H9 (cell line): ENCODE measurements at regions not wholly inside any gene's neighbourhood (a gene's known extent, or its start where the extent isn't known, plus 50 kb on each side); places are given as distances from the start of the nearest gene placed in this dataset.

Experiments
- DNase-seq: peaks from one replicate; pipeline ENCODE4 v3.0.0-alpha.2; 2017
- H2AFZ ChIP-seq: one replicate; pipeline ENCODE4 v1.6.1; 2013; ENCODE audit warnings: mild to moderate bottlenecking, low read length, control low read depth, moderate library complexity
- H2AK5ac ChIP-seq: 2 replicates; pipeline ENCODE4 v1.6.1; 2013; ENCODE audit warnings: low read length, control low read depth, mixed read lengths; ENCODE audit not compliant: insufficient read length
- H2BK120ac ChIP-seq: one replicate; pipeline ENCODE4 v1.6.1; 2013; ENCODE audit warnings: low read depth, mild to moderate bottlenecking, low read length, control low read depth, inconsistent platforms; ENCODE audit not compliant: poor library complexity, severe bottlenecking
- H2BK12ac ChIP-seq: 2 replicates; pipeline ENCODE4 v1.6.1; 2013; ENCODE audit warnings: low read length, control low read depth, mixed read lengths, low read depth; ENCODE audit not compliant: insufficient read length
- H2BK15ac ChIP-seq: 2 replicates; pipeline ENCODE4 v1.6.1; 2013; ENCODE audit warnings: low read depth, low read length, control low read depth
- H2BK20ac ChIP-seq: one replicate; pipeline ENCODE4 v1.6.1; 2013; ENCODE audit warnings: low read depth, mild to moderate bottlenecking, low read length, control low read depth, inconsistent platforms; ENCODE audit not compliant: poor library complexity, severe bottlenecking
- H2BK5ac ChIP-seq: 2 replicates; pipeline ENCODE4 v1.6.1; 2013; ENCODE audit warnings: low read length, control low read depth, mixed read lengths; ENCODE audit not compliant: insufficient read length
- H3K14ac ChIP-seq: 2 replicates; pipeline ENCODE4 v1.6.1; 2013; ENCODE audit warnings: low read length, control low read depth; ENCODE audit not compliant: insufficient read depth
- H3K18ac ChIP-seq: 2 replicates; pipeline ENCODE4 v1.6.1; 2013; ENCODE audit warnings: low read depth, mild to moderate bottlenecking, mixed read lengths, low read length, control low read depth; ENCODE audit not compliant: insufficient read length
- H3K23ac ChIP-seq: 2 replicates; pipeline ENCODE4 v1.6.1; 2013; ENCODE audit warnings: low read length, control low read depth, mixed read lengths, low read depth; ENCODE audit not compliant: insufficient read length
- H3K23me2 ChIP-seq: 2 replicates; pipeline ENCODE4 v1.6.1; 2013; ENCODE audit warnings: low read depth, mild to moderate bottlenecking, mixed read lengths, low read length, control low read depth; ENCODE audit not compliant: insufficient read length, poor library complexity, severe bottlenecking
- H3K27ac ChIP-seq: 2 replicates; pipeline ENCODE4 v1.5.1; 2013; ENCODE audit warnings: low read length, control low read depth, mixed read lengths, low read depth; ENCODE audit not compliant: insufficient read length
- H3K27me3 ChIP-seq: 2 replicates; pipeline ENCODE4 v1.6.1; 2013; ENCODE audit warnings: low read length, control low read depth, inconsistent platforms; ENCODE audit not compliant: insufficient read depth
- H3K4ac ChIP-seq: 2 replicates; pipeline ENCODE4 v1.6.1; 2013; ENCODE audit warnings: low read depth, mild to moderate bottlenecking, control low read depth, inconsistent platforms, low read length, moderate library complexity
- H3K4me1 ChIP-seq: 2 replicates; pipeline ENCODE4 v1.6.1; 2013; ENCODE audit warnings: low read length, control low read depth, inconsistent platforms; ENCODE audit not compliant: insufficient read depth
- H3K4me2 ChIP-seq: 2 replicates; pipeline ENCODE4 v1.6.1; 2013; ENCODE audit warnings: low read length, control low read depth, mixed read lengths; ENCODE audit not compliant: insufficient read length, insufficient read depth
- H3K56ac ChIP-seq: 2 replicates; pipeline ENCODE4 v1.6.1; 2013; ENCODE audit warnings: low read depth, mild to moderate bottlenecking, mixed read lengths, low read length, control low read depth; ENCODE audit not compliant: insufficient read length
- H3K79me1 ChIP-seq: 2 replicates; pipeline ENCODE4 v1.6.1; 2013; ENCODE audit warnings: low read depth, mild to moderate bottlenecking, moderate library complexity, low read length, control low read depth, inconsistent platforms; ENCODE audit not compliant: insufficient read depth, poor library complexity, severe bottlenecking
- H3K79me2 ChIP-seq: 2 replicates; pipeline ENCODE4 v1.6.1; 2013; ENCODE audit warnings: low read length, control low read depth, inconsistent platforms; ENCODE audit not compliant: insufficient read depth
- H3K9ac ChIP-seq: 2 replicates; pipeline ENCODE4 v1.6.1; 2013; ENCODE audit warnings: low read length, control low read depth, mixed read lengths; ENCODE audit not compliant: insufficient read length; ENCODE audit errors: extremely low read depth
- H3K9me3 ChIP-seq: one replicate; pipeline ENCODE4 v1.6.1; 2013; ENCODE audit warnings: low read depth, low read length, inconsistent platforms; ENCODE audit not compliant: control insufficient read depth
- H3T11ph ChIP-seq: one replicate; pipeline ENCODE4 v1.6.1; 2013; ENCODE audit warnings: mild to moderate bottlenecking, low read length, control low read depth, inconsistent platforms
- H4K20me1 ChIP-seq: one replicate; pipeline ENCODE4 v1.6.1; 2013; ENCODE audit not compliant: control insufficient read depth, insufficient read length, insufficient read depth
- H4K5ac ChIP-seq: 2 replicates; pipeline ENCODE4 v1.6.1; 2013; ENCODE audit warnings: low read depth, mild to moderate bottlenecking, mixed read lengths, low read length, control low read depth; ENCODE audit not compliant: insufficient read length
- H4K8ac ChIP-seq: replicated peaks from 2 replicates; pipeline ENCODE4 v1.6.1; 2013; ENCODE audit warnings: low read length, control low read depth, mixed read lengths, low read depth; ENCODE audit not compliant: insufficient read length
- H4K91ac ChIP-seq: 2 replicates; pipeline ENCODE4 v1.6.1; 2013; ENCODE audit warnings: low read depth, mild to moderate bottlenecking, moderate library complexity, mixed read lengths, low read length, control low read depth; ENCODE audit not compliant: insufficient read length
- H3K27ac Mint-ChIP-seq, 3 experiments: 2 replicates in 2 of 3; 3 replicates in 1 of 3; pipeline ENCODE4 v1.8.0; 2020 to 2021; ENCODE audit warnings: mixed read lengths in 3 of 3, mild to moderate bottlenecking in 1 of 3, moderate library complexity in 1 of 3
- H3K27me3 Mint-ChIP-seq: 2 replicates; pipeline ENCODE4 v1.8.0; 2021; ENCODE audit warnings: low read depth, mild to moderate bottlenecking, moderate library complexity, mixed read lengths
- H3K36me3 Mint-ChIP-seq, 3 experiments: 2 replicates in 2 of 3; 3 replicates in 1 of 3; pipeline ENCODE4 v1.8.0; 2020 to 2021; ENCODE audit warnings: low read depth in 3 of 3, mixed read lengths in 3 of 3; ENCODE audit not compliant: insufficient read depth in 1 of 3
- H3K4me1 Mint-ChIP-seq, 2 experiments: 2 replicates each; pipeline ENCODE4 v1.8.0; 2020; ENCODE audit warnings: mixed read lengths in 2 of 2
- H3K4me3 Mint-ChIP-seq, 2 experiments: 2 replicates in 1 of 2; 3 replicates in 1 of 2; pipeline ENCODE4 v1.8.0; 2020 to 2021; ENCODE audit warnings: mild to moderate bottlenecking in 2 of 2, mixed read lengths in 2 of 2, moderate library complexity in 1 of 2
- H3K9me3 Mint-ChIP-seq, 2 experiments: 2 replicates in 1 of 2; 3 replicates in 1 of 2; pipeline ENCODE4 v1.8.0; 2020; ENCODE audit warnings: mild to moderate bottlenecking in 2 of 2, mixed read lengths in 2 of 2, moderate library complexity in 1 of 2
- CTCF ChIP-seq: fragments of 200-600 bp; sonication (generic); conservative IDR thresholded peaks from 3 replicates; pipeline ENCODE4 v1.8.0; 2021; ENCODE audit warnings: antibody characterized with exemption, mild to moderate bottlenecking
- WGBS: extraction: QIAGEN DNeasy Blood & Tissue Kit; methylation state at CpG from one replicate; pipeline ENCODE4 v1.1.7; 2013; ENCODE audit warnings: missing lambda C conversion rate, low lambda C conversion rate, mixed read lengths; ENCODE audit not compliant: insufficient read length; ENCODE audit errors: extremely low coverage; 5-methylcytosine and 5-hydroxymethylcytosine counted together

DNA sequence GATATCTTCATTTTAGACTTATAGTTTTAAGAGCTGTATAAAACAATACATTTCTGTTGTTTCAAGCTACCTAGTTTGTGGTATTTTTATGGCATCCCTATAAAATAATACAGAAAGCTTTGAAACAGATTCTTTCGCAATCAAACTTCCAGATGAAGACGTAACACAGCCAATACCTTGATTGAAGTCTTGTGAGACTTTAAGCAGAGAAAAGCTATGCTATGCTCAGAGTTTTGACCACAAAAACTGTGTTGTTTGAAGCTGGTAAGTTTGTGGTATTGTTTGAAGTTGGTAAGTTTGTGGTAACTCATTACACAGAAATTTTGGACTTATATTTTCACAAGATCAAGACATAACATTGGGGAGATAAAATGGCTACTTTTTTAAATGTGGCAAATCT lies 201.8 kb upstream of the UGT8 start:
- no peaks in the 10 kb centered on the region for H3K27me3 ChIP-seq
- H3K9ac ChIP-seq = no peak overlapping the region
- DNase-seq = no peak
- no peak overlapping the region for H2BK5ac ChIP-seq
- no peak overlapping the region for H3K23ac ChIP-seq
- no peaks in the 10 kb centered on the region for H3K9me3 ChIP-seq
- H4K8ac ChIP-seq = no peak overlapping the region
- H3K4me1 ChIP-seq = peaks cover 6% of the 10 kb centered on the region; the same call in 1 of the 2 replicates
- no peak overlapping the region for H3K14ac ChIP-seq
- H3K56ac ChIP-seq = no peak overlapping the region
- no peak overlapping the region for H3K27ac ChIP-seq
- H4K91ac ChIP-seq = no peak overlapping the region
- H3K36me3 Mint-ChIP-seq = no peaks in the 10 kb centered on the region; a peak in 2 of 7 replicates
- TF ChIP-seq CTCF = no peak
- no peaks in the 10 kb centered on the region for H3K79me1 ChIP-seq
- H3K9me3 Mint-ChIP-seq = no peaks in the 10 kb centered on the region
- no peak overlapping the region for H2BK12ac ChIP-seq
- no peaks in the 10 kb centered on the region for H3K79me2 ChIP-seq
- WGBS = no CpG with 5 or more reads among the region's 2 CpGs
- no peak overlapping the region for H4K5ac ChIP-seq
- H2AFZ ChIP-seq = no peak overlapping the region
- H3K4ac ChIP-seq = no peak overlapping the region
- H3K4me3 Mint-ChIP-seq = no peak overlapping the region
- H3K4me2 ChIP-seq = no peak overlapping the region
- no peak overlapping the region for H2BK15ac ChIP-seq
- no peak overlapping the region for H2AK5ac ChIP-seq
- H3K18ac ChIP-seq = no peak overlapping the region
- peaks cover 24 to 27% of the 10 kb centered on the region in 2 experiments for H3K4me1 Mint-ChIP-seq
- H3T11ph ChIP-seq = no peak overlapping the region
- H3K27me3 Mint-ChIP-seq = peaks cover 2% of the 10 kb centered on the region; the same call in 1 of the 2 replicates
- no peak overlapping the region for H2BK120ac ChIP-seq
- H3K27ac Mint-ChIP-seq = no peak overlapping the region
- no peaks in the 10 kb centered on the region for H4K20me1 ChIP-seq
- H3K23me2 ChIP-seq = no peaks in the 10 kb centered on the region
- H2BK20ac ChIP-seq = no peak overlapping the region
